GM18909 (cell line): ENCODE measurements at regions not wholly inside any gene's neighbourhood (a gene's known extent, or its start where the extent isn't known, plus 50 kb on each side); places are given as distances from the start of the nearest gene placed in this dataset.

Experiments
- ATAC-seq: cut with Tn5 transposase; IDR thresholded peaks from one replicate; pipeline ENCODE4 v1.9.1; 2021; ENCODE audit warnings: mild to moderate bottlenecking; ENCODE audit not compliant: unreplicated experiment, poor library complexity

GRCh38 chr7:25543798-25544197 lies 315.5 kb upstream of the NPVF start:
- no peak for ATAC-seq

GRCh38 chr7:25544254-25544653 lies 316.0 kb upstream of the NPVF start:
- ATAC-seq, result no peak

GRCh38 chr7:25545124-25546008 lies 317.1 kb upstream of the NPVF start:
- ATAC-seq, result no peak

- ATAC-seq, result no peak
These were observed 318.0 kb upstream of the NPVF start for GRCh38 chr7:25546306-25546705.

- no peak for ATAC-seq
These were observed 321.1 kb upstream of the NPVF start for GRCh38 chr7:25549271-25549921.

- no peak for ATAC-seq
These were observed 321.9 kb upstream of the NPVF start for GRCh38 chr7:25550149-25550548.

GRCh38 chr7:25552998-25553397 lies 324.7 kb upstream of the NPVF start:
- ATAC-seq, result no peak

GRCh38 chr7:25553580-25554291 lies 325.4 kb upstream of the NPVF start:
- no peak for ATAC-seq

- ATAC-seq, result no peak
These were observed 329.2 kb upstream of the NPVF start for GRCh38 chr7:25557379-25557917.

- ATAC-seq, result no peak
These were observed 329.6 kb upstream of the NPVF start for GRCh38 chr7:25557930-25558329.

- ATAC-seq, result no peak
These were observed 330.3 kb upstream of the NPVF start for GRCh38 chr7:25558605-25559004.

- no peak for ATAC-seq
These were observed 331.5 kb upstream of the NPVF start for GRCh38 chr7:25559581-25560367.

- no peak for ATAC-seq
These were observed 334.4 kb upstream of the NPVF start for GRCh38 chr7:25562673-25563182.

- no peak for ATAC-seq
These were observed 336.7 kb upstream of the NPVF start for GRCh38 chr7:25565002-25565401.

GRCh38 chr7:25565949-25566348 lies 337.7 kb upstream of the NPVF start:
- no peak for ATAC-seq

- ATAC-seq, result no peak
These were observed 339.1 kb upstream of the NPVF start for GRCh38 chr7:25567430-25567829.

- ATAC-seq, result peak; percentile 53
These were observed 341.5 kb upstream of the NPVF start for GRCh38 chr7:25569765-25570164.

- no peak for ATAC-seq
These were observed 344.1 kb upstream of the NPVF start for GRCh38 chr7:25572423-25572822.

- ATAC-seq, result no peak
These were observed 346.5 kb upstream of the NPVF start for GRCh38 chr7:25574828-25575227.

- ATAC-seq, result no peak
These were observed 347.3 kb upstream of the NPVF start for GRCh38 chr7:25575634-25576033.
